Neural crest cell (in vitro differentiated cells): ENCODE measurements at regions not wholly inside any gene's neighbourhood (a gene's known extent, or its start where the extent isn't known, plus 50 kb on each side); places are given as distances from the start of the nearest gene placed in this dataset.

ENCODE experiments used
- DNase-seq: peaks from one replicate; pipeline ENCODE4 v3.0.0; 2021; ENCODE audit warnings: low read depth, mixed read lengths, low spot score
- H3K27ac Mint-ChIP-seq: one replicate; pipeline ENCODE4 v1.8.0; 2021; ENCODE audit warnings: mild to moderate bottlenecking, mixed read lengths; ENCODE audit not compliant: unreplicated experiment
- H3K27me3 Mint-ChIP-seq: 2 replicates; pipeline ENCODE4 v1.8.0; 2021; ENCODE audit warnings: low read depth, mild to moderate bottlenecking, mixed read lengths
- H3K36me3 Mint-ChIP-seq: 2 replicates; pipeline ENCODE4 v1.8.0; 2021; ENCODE audit warnings: low read depth, mild to moderate bottlenecking, mixed read lengths
- H3K4me1 Mint-ChIP-seq: 2 replicates; pipeline ENCODE4 v1.8.0; 2021; ENCODE audit warnings: mixed read lengths
- H3K4me3 Mint-ChIP-seq: one replicate; pipeline ENCODE4 v1.8.0; 2021; ENCODE audit warnings: mild to moderate bottlenecking, mixed read lengths
- H3K9me3 Mint-ChIP-seq: 2 replicates; pipeline ENCODE4 v1.8.0; 2021; ENCODE audit warnings: mixed read lengths
- CTCF ChIP-seq: fragments of 200-600 bp; sonication (generic); conservative IDR thresholded peaks from 2 replicates; pipeline ENCODE4 v1.5.0; 2021; ENCODE audit warnings: antibody characterized with exemption, mild to moderate bottlenecking

- H3K27me3 Mint-ChIP-seq = no peaks in the 10 kb centered on the region
- no peak for TF ChIP-seq CTCF
- H3K9me3 Mint-ChIP-seq = no peaks in the 10 kb centered on the region
These were observed 131.9 kb downstream of the SPATA19 start for GRCh38 chr11:133713406-133713805.

GRCh38 chr11:133712051-133712560 is 133.2 kb downstream of the SPATA19 start:
- Mint-ChIP-seq H3K36me3 (no peaks in the 10 kb centered on the region), H3K27ac (no peak overlapping the region), H3K27me3 (no peaks in the 10 kb centered on the region), H3K9me3 (no peaks in the 10 kb centered on the region), H3K4me3 (no peak overlapping the region), H3K4me1 (peaks cover 5% of the 10 kb centered on the region)
- TF ChIP-seq CTCF = no peak
- no peak for DNase-seq

More at GRCh38 chr11:133713406-133713805, 131.9 kb downstream of the SPATA19 start:
- DNase-seq = no peak
- Mint-ChIP-seq H3K4me3 (no peak overlapping the region), H3K4me1 (peaks cover 5% of the 10 kb centered on the region), H3K36me3 (no peaks in the 10 kb centered on the region), H3K27ac (peak overlapping the region; percentile 65)

- H3K4me1 Mint-ChIP-seq = peaks cover 5% of the 10 kb centered on the region
- DNase-seq = no peak
- H3K4me3 Mint-ChIP-seq = no peak overlapping the region
- no peaks in the 10 kb centered on the region for H3K27me3 Mint-ChIP-seq
- no peak overlapping the region for H3K27ac Mint-ChIP-seq
- H3K9me3 Mint-ChIP-seq = no peaks in the 10 kb centered on the region
- no peak for TF ChIP-seq CTCF
- no peaks in the 10 kb centered on the region for H3K36me3 Mint-ChIP-seq
These were observed 133.8 kb downstream of the SPATA19 start for GRCh38 chr11:133711545-133711944.

GRCh38 chr11:133710681-133711240 is 134.6 kb downstream of the SPATA19 start:
- no peak for DNase-seq
- no peaks in the 10 kb centered on the region for H3K9me3 Mint-ChIP-seq
- H3K36me3 Mint-ChIP-seq = no peaks in the 10 kb centered on the region
- no peak for TF ChIP-seq CTCF
- no peak overlapping the region for H3K27ac Mint-ChIP-seq
- H3K4me3 Mint-ChIP-seq = no peak overlapping the region
- peaks cover 4% of the 10 kb centered on the region for H3K27me3 Mint-ChIP-seq
- peaks cover 2% of the 10 kb centered on the region for H3K4me1 Mint-ChIP-seq

- no peak for DNase-seq
- no peaks in the 10 kb centered on the region for H3K9me3 Mint-ChIP-seq
- H3K27me3 Mint-ChIP-seq = peaks cover 4% of the 10 kb centered on the region
- no peak overlapping the region for H3K4me3 Mint-ChIP-seq
- H3K27ac Mint-ChIP-seq = no peak overlapping the region
- H3K4me1 Mint-ChIP-seq = no peaks in the 10 kb centered on the region
- no peak for TF ChIP-seq CTCF
- H3K36me3 Mint-ChIP-seq = no peaks in the 10 kb centered on the region
These were observed 135.1 kb downstream of the SPATA19 start for GRCh38 chr11:133710241-133710640.
